ENCODE measurements at regions not wholly inside any gene's neighbourhood (a gene's known extent, or its start where the extent isn't known, plus 50 kb on each side); places are given as distances from the start of the nearest gene placed in this dataset.

GRCh38 chr10:128422999-128423398 lies 296.8 kb upstream of the MKI67 start:
- DNase-seq (ENCODE audit: low spot score) = no peak

- no peak for DNase-seq (ENCODE audit: low spot score)
These were observed 303.1 kb upstream of the MKI67 start for GRCh38 chr10:128429321-128429720.

- DNase-seq (ENCODE audit: low spot score) = no peak
These were observed 303.8 kb upstream of the MKI67 start for GRCh38 chr10:128429835-128430513.

- no peak for DNase-seq (ENCODE audit: low spot score)
These were observed 304.9 kb upstream of the MKI67 start for GRCh38 chr10:128431083-128431482.

DNA sequence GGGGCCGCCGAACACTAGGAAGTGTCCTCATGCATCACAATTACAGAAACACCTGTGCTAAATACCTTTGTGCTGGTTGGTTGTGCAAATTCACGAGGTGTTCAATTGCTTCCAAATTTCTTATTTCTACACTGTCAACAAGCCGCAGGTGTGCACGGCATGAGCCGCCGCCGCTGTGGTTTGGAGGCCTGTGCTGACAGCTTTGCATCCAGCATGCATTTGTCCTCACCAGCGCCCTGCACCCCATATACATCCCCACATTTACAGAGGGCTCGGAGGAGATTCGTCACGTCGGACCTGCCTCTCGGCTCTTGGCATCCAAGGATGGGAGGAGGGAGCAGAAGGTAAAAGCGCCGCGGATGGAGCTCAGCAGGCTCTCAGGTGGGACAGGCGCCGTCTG lies 305.3 kb upstream of the MKI67 start:
- no peak for DNase-seq (ENCODE audit: low spot score)

DNA sequence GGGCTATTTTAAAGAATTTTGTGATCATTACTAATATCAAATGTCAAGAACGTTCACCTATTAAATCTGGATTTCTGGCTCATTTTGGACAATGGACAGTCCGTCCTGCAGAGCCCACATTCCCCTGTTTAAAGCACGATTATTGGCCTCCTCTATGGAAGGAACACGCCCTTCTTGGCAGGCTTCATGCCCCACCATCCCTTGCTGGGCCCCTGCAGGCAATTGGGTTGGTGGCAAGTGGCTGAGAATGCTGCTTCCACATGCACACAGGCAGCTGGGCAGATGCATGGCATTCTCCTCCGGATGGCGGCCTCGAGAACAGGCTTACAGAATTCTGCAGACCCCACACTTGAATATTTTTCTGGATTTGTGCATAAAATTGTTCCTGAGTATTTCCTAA lies 305.8 kb upstream of the MKI67 start:
- no peak for DNase-seq (ENCODE audit: low spot score)

DNA sequence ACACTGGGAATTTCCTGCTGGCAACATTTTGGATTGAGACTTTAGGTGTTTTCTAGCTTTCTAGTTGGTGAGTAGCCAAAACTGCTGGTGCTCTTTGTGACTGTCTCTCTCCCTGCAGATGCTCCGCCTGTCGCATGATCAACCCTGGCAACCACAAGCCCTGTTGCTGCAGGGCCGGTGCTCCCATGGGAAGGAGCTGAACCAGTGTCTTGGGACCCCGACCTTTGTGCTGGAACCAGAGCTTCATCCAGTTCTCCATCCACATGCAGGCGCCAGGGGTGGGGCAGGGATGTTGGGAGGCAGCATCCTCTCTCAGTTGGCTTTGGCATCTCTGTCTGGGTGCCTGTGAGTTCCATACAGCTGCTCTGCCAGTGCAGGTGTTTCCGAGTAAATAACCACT lies 306.2 kb upstream of the MKI67 start:
- DNase-seq (ENCODE audit: low spot score) = no peak

DNA sequence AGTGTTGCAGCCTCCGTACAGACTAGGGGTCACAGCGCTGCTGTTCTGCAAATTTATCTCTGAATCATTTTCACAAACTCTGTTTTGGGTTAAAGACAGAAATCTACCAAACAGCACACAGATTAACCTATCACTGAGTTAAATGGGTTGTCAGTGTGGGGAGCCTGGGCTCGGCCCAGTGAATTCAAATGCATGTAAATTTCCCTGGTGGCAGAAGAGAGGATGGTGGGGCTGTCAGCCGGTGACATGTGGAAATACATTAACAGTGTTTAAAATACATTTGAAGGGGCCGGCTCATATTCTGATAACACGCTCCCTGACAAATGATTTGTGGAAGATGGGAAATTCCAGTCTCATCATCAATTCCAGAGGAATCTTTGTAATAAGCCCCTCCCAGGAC lies 309.6 kb upstream of the MKI67 start:
- no peak for DNase-seq (ENCODE audit: low spot score)

- no peak for DNase-seq (ENCODE audit: low spot score)
These were observed 311.6 kb upstream of the MKI67 start for GRCh38 chr10:128437786-128438345.

DNA sequence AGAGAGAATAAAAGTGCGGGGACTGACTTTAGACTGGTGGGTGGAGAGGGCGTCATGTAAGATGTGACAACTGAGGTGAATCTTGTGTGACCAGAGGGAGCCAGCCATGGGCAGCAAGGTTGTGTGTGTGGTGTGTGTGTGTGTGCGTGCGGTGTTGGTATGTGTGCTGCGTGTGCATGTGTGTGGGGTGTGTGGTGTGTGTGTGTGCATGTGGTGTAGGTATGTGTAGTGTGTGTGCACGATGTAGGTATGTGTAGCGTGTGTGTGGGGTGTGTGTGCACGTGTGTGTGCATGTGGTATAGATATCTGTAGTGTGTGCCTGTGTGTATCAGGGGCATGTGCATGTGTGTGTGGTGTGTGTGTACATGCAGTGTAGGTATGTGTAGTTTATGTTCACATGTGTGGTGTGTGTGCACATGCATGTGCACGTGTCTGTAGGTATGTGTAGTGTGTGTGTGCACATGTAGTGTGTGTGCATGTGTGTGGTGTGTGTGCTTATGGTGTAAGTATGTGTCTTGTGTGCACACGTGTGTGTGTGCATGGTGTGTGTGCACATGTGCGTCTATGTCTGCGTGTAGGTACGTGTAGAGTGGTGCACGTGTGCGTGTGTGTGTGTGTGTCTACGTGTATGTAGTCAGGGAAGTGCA lies 312.3 kb upstream of the MKI67 start:
- no peak for DNase-seq (ENCODE audit: low spot score)

- DNase-seq (ENCODE audit: low spot score) = no peak
These were observed 314.4 kb upstream of the MKI67 start for GRCh38 chr10:128440513-128441160.

DNA sequence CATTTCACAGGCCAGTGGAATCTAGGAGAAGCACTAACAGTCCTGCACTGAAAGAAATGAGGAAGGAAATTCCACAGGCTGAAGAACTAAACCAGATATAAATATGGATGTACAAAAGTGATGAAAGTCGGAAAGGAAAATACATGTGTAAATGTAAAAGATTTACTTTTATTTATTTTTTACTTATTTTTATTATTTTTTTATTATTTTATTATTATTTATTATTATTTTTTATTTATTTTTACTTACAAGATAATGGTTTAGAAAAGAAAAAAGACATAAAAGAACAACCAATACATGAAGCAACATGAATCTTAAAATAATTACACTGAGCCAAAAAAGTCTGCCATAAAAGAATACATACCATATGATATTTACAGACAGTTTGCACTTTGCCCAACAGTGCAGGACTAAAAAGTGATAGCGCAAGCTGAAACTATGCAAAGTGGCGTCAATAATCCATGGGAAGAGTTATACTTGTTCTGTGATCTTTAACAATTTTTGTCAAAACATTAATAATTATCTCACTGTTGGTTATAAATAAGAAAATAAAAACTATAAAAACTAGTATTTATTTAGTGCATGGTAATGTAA lies 317.8 kb upstream of the MKI67 start:
- DNase-seq (ENCODE audit: low spot score) = no peak

- no peak for DNase-seq (ENCODE audit: low spot score)
These were observed 322.6 kb upstream of the MKI67 start for GRCh38 chr10:128448796-128449195.

DNA sequence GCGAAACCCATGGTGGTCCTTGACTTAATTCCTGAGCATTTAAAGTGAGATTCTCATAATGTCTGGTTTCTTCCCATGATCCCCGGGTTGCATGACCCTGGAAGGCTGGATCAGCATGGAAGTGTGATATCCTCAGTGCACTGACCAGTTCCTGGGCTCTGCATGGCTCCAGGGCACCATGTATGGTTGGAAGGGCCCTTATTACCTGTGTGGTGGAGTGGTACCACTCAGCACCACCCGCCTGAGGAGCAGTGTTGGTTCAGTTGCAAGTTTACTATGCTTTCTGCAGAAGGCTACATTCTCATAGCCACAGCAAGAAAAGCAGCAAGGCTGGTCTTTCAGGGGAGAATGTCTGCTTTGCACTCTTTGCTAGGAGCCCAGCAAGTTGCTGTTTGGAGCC lies 325.7 kb upstream of the MKI67 start:
- DNase-seq (ENCODE audit: low spot score) = no peak

GRCh38 chr10:128456271-128456670 lies 330.0 kb upstream of the MKI67 start:
- DNase-seq (ENCODE audit: low spot score) = no peak

DNA sequence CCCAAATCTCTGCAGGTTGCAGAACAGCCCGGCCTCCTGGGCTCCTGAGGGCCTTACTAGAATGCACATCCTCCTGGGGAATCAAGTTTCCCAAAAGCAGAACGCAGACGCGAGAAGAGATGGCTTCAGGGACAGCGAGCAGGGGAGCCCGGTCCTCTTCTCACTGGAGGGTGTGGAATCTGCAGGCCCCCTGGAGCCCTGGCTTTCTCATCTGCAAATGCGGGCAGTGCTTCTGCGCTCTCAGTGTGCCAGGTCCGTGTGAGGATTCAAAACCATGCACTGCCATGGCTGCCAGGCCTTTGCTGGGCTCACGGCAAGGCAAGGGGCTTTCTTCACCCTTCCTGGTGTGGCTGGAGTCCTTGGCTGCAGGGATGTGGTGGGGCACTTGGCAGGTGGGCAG lies 330.9 kb upstream of the MKI67 start:
- no peak for DNase-seq (ENCODE audit: low spot score)

DNA sequence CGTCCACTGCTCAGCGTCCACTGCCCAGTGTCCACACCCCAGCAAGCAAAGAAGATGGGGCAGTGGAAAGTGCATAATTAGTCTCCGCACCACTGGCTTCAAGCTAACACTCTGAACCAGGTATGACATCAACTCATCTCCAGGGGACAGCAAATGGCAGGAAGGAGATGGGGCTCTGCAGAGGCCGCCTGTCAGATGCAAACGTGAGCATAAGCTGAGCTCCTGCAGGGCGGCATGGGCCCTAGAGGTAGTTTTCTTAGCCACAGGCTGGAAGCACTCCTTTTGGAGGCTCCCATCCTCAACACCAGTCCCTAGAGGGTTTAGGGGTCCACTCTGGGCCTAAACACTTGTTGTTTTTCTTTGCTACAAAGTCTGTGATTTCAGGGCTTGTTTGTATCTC lies 335.8 kb upstream of the MKI67 start:
- DNase-seq (ENCODE audit: low spot score) = no peak

DNA sequence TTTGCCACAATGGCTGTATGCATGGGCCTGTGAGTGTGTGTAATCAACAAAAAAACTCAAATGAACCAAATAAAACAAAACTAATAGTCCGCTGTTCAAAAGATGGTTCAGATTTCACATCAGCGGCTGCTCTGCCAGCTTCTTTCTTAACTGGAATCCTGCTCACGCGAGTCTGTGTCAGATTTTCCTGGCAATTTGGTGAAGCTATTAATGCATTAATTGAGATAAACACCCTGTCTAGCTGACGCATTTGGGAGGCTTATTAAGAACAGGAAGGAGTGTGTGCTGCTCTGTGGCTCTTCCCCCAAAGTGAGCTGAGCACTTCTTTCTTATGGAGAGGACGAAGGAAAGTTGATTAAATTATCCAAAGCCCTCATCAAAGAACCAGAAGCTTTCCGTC lies 336.6 kb upstream of the MKI67 start:
- no peak for DNase-seq (ENCODE audit: low spot score)

DNA sequence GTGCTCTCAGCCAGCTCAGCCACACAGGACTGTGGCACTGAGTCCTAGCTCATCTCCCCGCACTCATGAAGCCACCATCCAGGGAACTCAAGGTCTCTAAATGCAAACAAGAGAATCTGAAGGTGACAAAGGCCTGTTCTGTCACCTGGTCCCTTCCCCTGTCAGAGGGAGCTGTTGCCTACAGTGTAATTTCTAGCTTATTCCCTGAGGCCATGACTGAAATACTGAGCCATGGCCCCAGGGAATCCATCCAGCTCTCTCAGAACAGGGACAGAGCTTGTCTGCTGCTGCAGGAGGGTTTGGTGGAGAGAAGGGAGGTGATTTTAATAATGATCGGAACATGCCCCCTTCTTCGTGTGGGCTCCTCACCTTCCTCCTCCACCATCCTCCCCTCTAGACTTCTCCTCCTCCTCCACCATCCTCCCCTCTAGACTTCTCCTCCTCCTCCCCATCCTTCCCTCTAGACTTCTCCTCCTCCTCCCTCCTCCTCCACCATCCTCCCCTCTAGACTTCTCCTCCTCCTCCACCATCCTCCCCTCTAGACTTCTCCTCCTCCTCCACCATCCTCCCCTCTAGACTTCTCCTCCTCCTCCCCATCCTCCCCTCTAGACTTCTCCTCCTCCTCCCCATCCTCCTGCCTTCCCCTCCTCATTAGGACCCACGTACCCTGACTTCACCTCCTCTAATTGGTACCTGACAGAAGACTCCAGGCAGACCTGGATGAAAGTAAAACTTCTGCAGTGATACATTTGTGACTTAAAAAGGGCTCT lies 338.0 kb upstream of the MKI67 start:
- no peak for DNase-seq (ENCODE audit: low spot score)

DNA sequence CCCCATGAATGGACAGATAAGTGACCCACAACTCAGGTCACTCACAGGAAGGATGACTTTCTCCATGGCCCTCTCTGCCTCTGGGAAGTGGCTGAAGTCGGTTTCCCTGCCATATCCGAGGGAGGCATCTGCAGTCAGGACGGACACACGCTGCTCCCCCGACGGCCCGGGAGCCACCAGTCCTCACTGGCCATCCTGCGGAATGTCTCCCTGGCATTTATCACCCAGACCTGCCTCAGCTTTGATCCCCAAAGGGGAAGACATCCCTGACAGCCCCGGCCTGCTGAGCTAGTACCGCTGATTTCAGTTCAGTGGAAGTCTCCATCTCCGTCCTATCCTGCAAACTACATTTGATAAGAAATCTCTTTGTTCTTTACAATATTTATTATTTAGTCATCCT lies 339.5 kb upstream of the MKI67 start:
- DNase-seq (ENCODE audit: low spot score) = no peak

DNA sequence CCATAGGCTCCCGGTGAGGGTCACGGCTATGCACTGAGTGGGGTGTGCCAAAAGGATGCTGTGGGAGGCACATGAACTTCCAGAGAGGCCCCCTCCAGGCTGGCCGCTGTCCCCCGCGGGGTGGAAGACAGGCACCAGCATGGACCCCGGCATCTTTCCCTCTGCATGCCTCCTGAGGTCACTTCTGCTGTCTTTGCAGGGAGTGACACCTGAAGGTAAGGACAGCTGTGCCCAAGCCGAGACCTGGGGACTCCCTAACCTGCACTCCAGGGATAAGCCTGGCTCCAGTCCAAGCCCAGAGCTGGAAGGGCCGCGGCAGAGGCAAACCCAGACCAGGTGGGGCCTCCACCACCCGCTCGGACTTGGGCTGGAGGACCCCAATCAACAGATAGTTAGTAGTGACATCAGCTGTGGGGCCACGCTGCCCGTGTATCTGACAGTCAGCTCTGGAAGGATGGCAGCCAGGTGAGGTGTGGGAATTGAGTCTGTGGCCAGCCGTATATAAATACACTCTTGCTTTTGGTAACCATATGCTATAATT lies 340.7 kb upstream of the MKI67 start:
- no peak for DNase-seq (ENCODE audit: low spot score)

- no peak for DNase-seq (ENCODE audit: low spot score)
These were observed 342.2 kb upstream of the MKI67 start for GRCh38 chr10:128468462-128468861.
